Uterus (tissue), 3 donors: ENCODE measurements at regions not wholly inside any gene's neighbourhood (a gene's known extent, or its start where the extent isn't known, plus 50 kb on each side); places are given as distances from the start of the nearest gene placed in this dataset.

ENCODE experiments used
- DNase-seq, 2 donors: peaks; one replicate each; pipeline ENCODE4 v3.0.0-alpha.2; 2019 to 2020
- H3K27ac ChIP-seq, 2 donors: fragments of 200-600 bp; sonication (generic); 1 replicate in 1 of 2; 2 replicates in 1 of 2; pipeline ENCODE4 v1.5.1; 2016 to 2018
- H3K27me3 ChIP-seq, 2 donors: fragments of 200-600 bp; sonication (generic); one replicate each; pipeline ENCODE4 v1.5.1; 2018 to 2019; ENCODE audit warnings: control low read depth in 1 of 2
- H3K36me3 ChIP-seq, 2 donors: fragments of 200-600 bp; sonication (generic); one replicate each; pipeline ENCODE4 v1.5.1; 2019; ENCODE audit warnings: control low read depth in 1 of 2
- H3K4me1 ChIP-seq, 2 donors: fragments of 200-600 bp; sonication (generic); one replicate each; pipeline ENCODE4 v1.5.1; 2018 to 2019; ENCODE audit warnings: control low read depth in 1 of 2
- H3K4me3 ChIP-seq, 2 donors: fragments of 200-600 bp; sonication (generic); 1 replicate in 1 of 2; 2 replicates in 1 of 2; pipeline ENCODE4 v1.5.1; 2018 to 2019; ENCODE audit warnings: mild to moderate bottlenecking in 1 of 2
- H3K9me3 ChIP-seq, 2 donors: fragments of 200-600 bp; sonication (generic); one replicate each; pipeline ENCODE4 v1.5.1; 2019; ENCODE audit warnings: control low read depth in 1 of 2
- POLR2A ChIP-seq, 2 donors: fragments of 450-650 bp; IDR thresholded peaks; one replicate each; pipeline ENCODE4 v1.6.1; 2016; ENCODE audit warnings: antibody characterized with exemption in 2 of 2, mild to moderate bottlenecking in 1 of 2, moderate library complexity in 1 of 2
- intact Hi-C: fragments of 100-400 bp; cut with DNase I; formaldehyde crosslinking; loops from one replicate; pipeline ENCODE4 v1.15.1; 2023; ENCODE audit warnings: low total_unique reads
- TF ChIP-seq, protein P1 (sequence below), 4 experiments: fragments of 200-600 bp in 2 of 4; fragments of 450-650 bp in 2 of 4; sonication (generic) in 2 of 4; IDR thresholded peaks; one replicate each; pipeline ENCODE4 v1.5.1; 2016 to 2019; ENCODE audit warnings: antibody characterized with exemption in 4 of 4, mild to moderate bottlenecking in 2 of 4, moderate library complexity in 1 of 4
- donor health status: DM: yes; HTN: yes; CAD: no.

DNA sequence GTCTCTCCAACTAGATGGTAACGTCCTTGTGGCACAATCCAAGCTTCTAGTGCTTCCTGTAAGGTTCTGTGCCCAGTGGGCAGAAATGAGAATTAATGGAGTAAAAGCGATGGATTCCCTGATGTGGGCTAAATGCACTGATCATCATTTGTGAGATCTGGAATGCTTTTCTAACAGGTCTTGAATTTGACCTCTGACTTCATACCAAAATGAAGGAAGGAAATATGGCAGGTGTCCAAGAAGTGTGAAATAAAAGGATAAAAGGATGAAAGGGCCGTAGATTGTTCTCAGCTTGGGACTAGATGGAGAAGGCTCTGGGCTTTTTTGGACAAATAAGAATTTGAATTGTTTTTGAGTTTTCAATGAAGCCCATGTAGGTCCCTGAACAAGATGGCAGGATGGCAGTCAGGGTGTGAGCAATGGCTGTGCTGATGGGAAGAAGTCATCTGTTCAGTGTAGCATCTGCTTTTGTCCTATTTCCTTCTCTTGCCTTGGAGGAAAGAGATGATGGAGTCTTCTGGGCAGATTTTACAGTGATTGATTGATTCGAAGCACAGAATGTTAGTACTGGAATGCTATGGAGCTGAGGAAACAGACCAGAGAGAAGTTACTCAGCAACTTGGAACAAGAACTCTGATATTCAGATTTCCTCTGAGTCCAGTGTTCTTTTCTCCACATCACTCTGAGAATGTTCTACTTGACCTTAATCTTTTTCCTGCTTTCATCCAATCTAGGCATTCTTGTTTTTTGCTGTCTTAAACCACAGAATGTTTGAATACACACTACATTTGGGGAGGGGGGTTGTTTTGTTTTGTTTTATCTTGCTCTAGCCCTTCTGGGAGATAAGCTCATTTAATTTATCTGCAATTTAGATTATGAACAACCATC lies 286.0 kb downstream of the HLX start:
- no peaks in the 10 kb centered on the region for H3K27me3 ChIP-seq
- no peak for DNase-seq
- no peaks in the 10 kb centered on the region for H3K36me3 ChIP-seq
- no peak overlapping the region for H3K27ac ChIP-seq
- no peak overlapping the region for H3K4me3 ChIP-seq
- H3K4me1 ChIP-seq: peaks cover 0 to 5% of the 10 kb centered on the region in 2 donors
- H3K9me3 ChIP-seq: no peaks in the 10 kb centered on the region
- intact Hi-C loops: no loop called here
- TF ChIP-seq, protein P1, sequence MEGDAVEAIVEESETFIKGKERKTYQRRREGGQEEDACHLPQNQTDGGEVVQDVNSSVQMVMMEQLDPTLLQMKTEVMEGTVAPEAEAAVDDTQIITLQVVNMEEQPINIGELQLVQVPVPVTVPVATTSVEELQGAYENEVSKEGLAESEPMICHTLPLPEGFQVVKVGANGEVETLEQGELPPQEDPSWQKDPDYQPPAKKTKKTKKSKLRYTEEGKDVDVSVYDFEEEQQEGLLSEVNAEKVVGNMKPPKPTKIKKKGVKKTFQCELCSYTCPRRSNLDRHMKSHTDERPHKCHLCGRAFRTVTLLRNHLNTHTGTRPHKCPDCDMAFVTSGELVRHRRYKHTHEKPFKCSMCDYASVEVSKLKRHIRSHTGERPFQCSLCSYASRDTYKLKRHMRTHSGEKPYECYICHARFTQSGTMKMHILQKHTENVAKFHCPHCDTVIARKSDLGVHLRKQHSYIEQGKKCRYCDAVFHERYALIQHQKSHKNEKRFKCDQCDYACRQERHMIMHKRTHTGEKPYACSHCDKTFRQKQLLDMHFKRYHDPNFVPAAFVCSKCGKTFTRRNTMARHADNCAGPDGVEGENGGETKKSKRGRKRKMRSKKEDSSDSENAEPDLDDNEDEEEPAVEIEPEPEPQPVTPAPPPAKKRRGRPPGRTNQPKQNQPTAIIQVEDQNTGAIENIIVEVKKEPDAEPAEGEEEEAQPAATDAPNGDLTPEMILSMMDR (IDR thresholded peaks at IDR 0.05): no peak
- no peak for TF ChIP-seq POLR2A (IDR thresholded peaks at IDR 0.05)

DNA sequence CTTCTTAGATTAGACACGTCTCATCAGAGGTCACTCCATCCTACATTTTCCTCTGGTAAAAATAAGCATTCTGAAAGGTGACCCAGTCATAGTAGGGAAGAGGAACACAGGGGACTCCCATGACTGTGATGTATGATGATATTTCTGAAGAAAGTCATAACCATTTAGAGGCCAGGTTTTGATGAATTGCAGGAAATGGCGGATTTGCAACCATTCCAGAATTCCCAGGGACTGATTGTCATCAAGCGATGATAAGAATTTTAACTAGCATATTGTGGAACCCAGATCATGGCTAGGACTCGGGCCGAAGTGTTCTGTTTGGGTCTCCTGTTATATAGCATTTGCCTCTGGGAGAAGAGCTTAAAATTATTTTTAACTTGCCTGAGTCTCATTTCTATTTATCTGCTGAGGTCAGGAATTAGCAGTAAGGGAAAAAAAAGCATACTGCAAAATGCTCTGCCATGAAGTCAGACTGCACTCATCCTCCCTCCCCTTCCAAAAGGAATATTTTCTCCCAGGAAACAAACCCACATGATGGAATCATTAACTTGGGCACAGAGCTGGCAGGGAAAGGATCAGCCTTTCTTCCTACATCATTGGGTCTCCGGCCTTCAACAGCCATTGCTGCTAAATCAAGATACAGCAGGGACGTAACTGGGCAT lies 286.7 kb downstream of the HLX start:
- Histone ChIP-seq H3K4me3 (no peak overlapping the region), H3K4me1 (peaks cover 0 to 4% of the 10 kb centered on the region in 2 donors), H3K27me3 (no peaks in the 10 kb centered on the region), H3K36me3 (no peaks in the 10 kb centered on the region), H3K27ac (no peak overlapping the region), H3K9me3 (no peaks in the 10 kb centered on the region)
- intact Hi-C loops: no loop called here
- no peak for TF ChIP-seq POLR2A (IDR thresholded peaks at IDR 0.05)
- TF ChIP-seq, protein P1 (IDR thresholded peaks at IDR 0.05): no peak
- DNase-seq: no peak

DNA sequence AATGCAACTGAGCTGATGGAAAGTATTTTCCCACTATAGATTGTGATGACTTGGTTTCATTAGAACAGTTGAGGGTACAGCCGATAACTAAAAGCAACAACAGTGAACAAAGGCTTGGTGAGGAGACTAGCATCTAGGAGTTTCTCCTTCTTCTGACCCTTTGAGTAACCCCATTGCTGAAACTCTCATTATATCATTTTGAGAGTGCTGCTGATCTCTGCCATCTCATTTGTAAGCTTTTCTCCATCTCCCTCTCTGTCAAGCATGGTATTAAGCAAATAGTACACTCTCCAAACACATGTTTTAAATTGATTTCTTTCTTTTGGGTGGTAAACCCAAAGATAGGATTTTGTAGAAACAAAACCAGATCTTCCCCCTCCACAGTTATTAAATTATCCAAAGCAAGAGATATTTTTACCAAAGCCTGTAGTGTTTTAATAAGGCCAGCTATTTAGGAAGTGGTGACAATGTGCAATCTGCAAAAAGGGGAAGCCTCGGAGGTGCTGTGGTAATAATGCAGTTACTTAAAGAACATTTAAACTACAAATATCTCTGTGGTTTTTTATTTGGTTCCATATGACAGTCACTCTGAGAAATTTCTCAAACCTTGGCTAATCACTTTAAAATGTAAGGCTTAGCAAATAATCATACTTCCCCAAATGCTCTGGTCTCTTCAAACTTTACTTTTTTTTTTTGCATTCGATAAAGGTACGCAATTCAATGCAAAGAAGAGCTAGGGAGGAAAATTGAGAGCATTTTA lies 287.5 kb downstream of the HLX start:
- intact Hi-C loops: no loop called here
- DNase-seq: no peak

DNA sequence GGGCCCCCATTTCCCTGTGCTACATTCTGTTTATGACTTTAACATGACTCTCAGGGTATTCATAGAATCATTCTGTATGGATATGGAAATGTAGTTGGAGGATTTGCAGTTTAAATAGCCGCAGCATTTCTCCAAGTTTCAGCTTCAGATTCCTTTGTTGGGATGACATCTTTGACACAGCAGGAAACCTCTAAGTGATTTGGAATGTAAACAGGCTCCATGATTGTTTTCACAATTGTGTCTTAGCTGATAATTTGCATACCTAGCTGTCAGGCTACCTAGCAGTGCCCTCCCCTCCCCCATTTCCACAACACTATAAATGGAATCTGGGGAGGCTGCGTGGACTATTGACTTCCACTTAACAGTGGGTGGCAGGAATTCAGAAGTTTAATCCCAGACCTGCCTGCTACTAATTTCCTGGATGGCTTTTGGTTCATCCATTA lies 290.2 kb downstream of the HLX start:
- TF ChIP-seq, protein P1 (IDR thresholded peaks at IDR 0.05): no peak
- no peak for TF ChIP-seq POLR2A (IDR thresholded peaks at IDR 0.05)
- Histone ChIP-seq H3K4me3 (no peak overlapping the region), H3K27ac (no peak overlapping the region), H3K9me3 (no peaks in the 10 kb centered on the region), H3K36me3 (no peaks in the 10 kb centered on the region), H3K4me1 (no peaks in the 10 kb centered on the region), H3K27me3 (no peaks in the 10 kb centered on the region)
- intact Hi-C loops: no loop called here
- no peak for DNase-seq

More for the DNA sequence above, 287.5 kb downstream of the HLX start:
- Histone ChIP-seq H3K36me3 (no peaks in the 10 kb centered on the region), H3K4me1 (no peaks in the 10 kb centered on the region), H3K4me3 (no peak overlapping the region), H3K9me3 (no peaks in the 10 kb centered on the region), H3K27ac (no peak overlapping the region), H3K27me3 (no peaks in the 10 kb centered on the region)
- no peak for TF ChIP-seq POLR2A (IDR thresholded peaks at IDR 0.05)
- TF ChIP-seq, protein P1 (IDR thresholded peaks at IDR 0.05): no peak
